Loucy (cell line): ENCODE measurements at regions not wholly inside any gene's neighbourhood (a gene's known extent, or its start where the extent isn't known, plus 50 kb on each side); places are given as distances from the start of the nearest gene placed in this dataset.

Source experiments
- H2AFZ ChIP-seq: fragments of 200-600 bp; sonication (generic); 2 replicates; pipeline ENCODE4 v1.6.0; 2016; ENCODE audit warnings: antibody characterized with exemption, mild to moderate bottlenecking, low read length, moderate library complexity
- H3F3A ChIP-seq: fragments of 200-600 bp; 2 replicates; pipeline ENCODE4 v1.6.0; 2016; ENCODE audit warnings: antibody characterized with exemption, low read depth, mild to moderate bottlenecking
- H3K27me3 ChIP-seq: fragments of 200-600 bp; sonication (generic); 2 replicates; pipeline ENCODE4 v1.6.1; 2014; ENCODE audit warnings: low read length, mild to moderate bottlenecking; ENCODE audit not compliant: insufficient read depth, poor library complexity, severe bottlenecking
- H3K36me3 ChIP-seq: fragments of 200-600 bp; sonication (generic); 2 replicates; pipeline ENCODE4 v1.6.1; 2016; ENCODE audit warnings: low read length; ENCODE audit not compliant: insufficient read depth
- H3K4me1 ChIP-seq: fragments of 200-600 bp; sonication (generic); 2 replicates; pipeline ENCODE4 v1.5.1; 2014; ENCODE audit warnings: low read length, mild to moderate bottlenecking; ENCODE audit not compliant: insufficient read depth, poor library complexity, severe bottlenecking
- H3K4me2 ChIP-seq: fragments of 200-600 bp; sonication (generic); 2 replicates; pipeline ENCODE4 v1.6.0; 2014; ENCODE audit warnings: antibody characterized with exemption, low read length, low read depth, mild to moderate bottlenecking; ENCODE audit not compliant: poor library complexity, severe bottlenecking
- H3K4me3 ChIP-seq: fragments of 200-600 bp; sonication (generic); 2 replicates; pipeline ENCODE4 v1.5.1; 2014; ENCODE audit warnings: low read length, mild to moderate bottlenecking, mixed read lengths; ENCODE audit not compliant: poor library complexity, severe bottlenecking
- H3K79me2 ChIP-seq: fragments of 200-600 bp; sonication (generic); 2 replicates; pipeline ENCODE4 v1.6.1; 2014; ENCODE audit warnings: low read length; ENCODE audit not compliant: insufficient read depth
- H3K9ac ChIP-seq: fragments of 200-600 bp; sonication (generic); 2 replicates; pipeline ENCODE4 v1.6.0; 2014; ENCODE audit warnings: mild to moderate bottlenecking, low read depth, low read length, moderate library complexity; ENCODE audit not compliant: poor library complexity, severe bottlenecking
- H3K9me2 ChIP-seq: fragments of 200-600 bp; sonication (generic); replicated peaks from 2 replicates; pipeline ENCODE4 v1.6.1; 2016; ENCODE audit warnings: low read depth, low read length, mixed read lengths
- H3K9me3 ChIP-seq: fragments of 200-600 bp; sonication (generic); 2 replicates; pipeline ENCODE4 v1.6.1; 2014; ENCODE audit warnings: mild to moderate bottlenecking, antibody characterized with exemption, low read length, low read depth; ENCODE audit not compliant: insufficient read depth
- H4K20me1 ChIP-seq: fragments of 200-600 bp; sonication (generic); 2 replicates; pipeline ENCODE4 v1.6.0; 2014; ENCODE audit warnings: antibody characterized with exemption, low read length, mild to moderate bottlenecking; ENCODE audit not compliant: insufficient read depth, poor library complexity, severe bottlenecking
- CTCF ChIP-seq: fragments of 200-600 bp; sonication (generic); conservative IDR thresholded peaks from 2 replicates; pipeline ENCODE4 v1.5.1; 2014; ENCODE audit warnings: mild to moderate bottlenecking, antibody characterized with exemption, low read length
- EZH2phosphoT487 ChIP-seq: fragments of 200-600 bp; IDR thresholded peaks from 2 replicates; pipeline ENCODE4 v1.6.1; 2018; ENCODE audit warnings: antibody characterized with exemption, mild to moderate bottlenecking, moderate library complexity, borderline replicate concordance

GRCh38 chr5:30341466-30341865, 852.0 kb upstream of the CDH6 start:
- Histone ChIP-seq H3K9ac (no peak overlapping the region), H3K36me3 (no peaks in the 10 kb centered on the region), H4K20me1 (no peaks in the 10 kb centered on the region), H3K9me2 (no peaks in the 10 kb centered on the region), H3K79me2 (no peaks in the 10 kb centered on the region), H3K4me3 (no peak overlapping the region), H3K4me1 (no peaks in the 10 kb centered on the region), H3F3A (no peaks in the 10 kb centered on the region), H3K9me3 (no peaks in the 10 kb centered on the region), H2AFZ (no peak overlapping the region), H3K4me2 (no peak overlapping the region), H3K27me3 (no peaks in the 10 kb centered on the region)
- TF ChIP-seq EZH2phosphoT487 (no peak), CTCF (no peak)

GRCh38 chr5:30337084-30337573, 856.4 kb upstream of the CDH6 start:
- H3K4me2 ChIP-seq: no peak overlapping the region
- H3K9me3 ChIP-seq: no peaks in the 10 kb centered on the region
- no peaks in the 10 kb centered on the region for H3F3A ChIP-seq
- H4K20me1 ChIP-seq: no peaks in the 10 kb centered on the region
- no peak overlapping the region for H2AFZ ChIP-seq
- H3K9ac ChIP-seq: no peak overlapping the region
- H3K4me3 ChIP-seq: no peak overlapping the region
- no peaks in the 10 kb centered on the region for H3K9me2 ChIP-seq
- TF ChIP-seq EZH2phosphoT487 (no peak), CTCF (no peak)
- no peaks in the 10 kb centered on the region for H3K79me2 ChIP-seq
- no peaks in the 10 kb centered on the region for H3K4me1 ChIP-seq
- H3K27me3 ChIP-seq: no peaks in the 10 kb centered on the region
- no peaks in the 10 kb centered on the region for H3K36me3 ChIP-seq

GRCh38 chr5:30331534-30331933, 862.0 kb upstream of the CDH6 start:
- H3K4me2 ChIP-seq: no peak overlapping the region
- H3K4me3 ChIP-seq: no peak overlapping the region
- H3F3A ChIP-seq: no peaks in the 10 kb centered on the region
- TF ChIP-seq CTCF: no peak
- no peak for TF ChIP-seq EZH2phosphoT487
- H3K79me2 ChIP-seq: no peaks in the 10 kb centered on the region
- H3K4me1 ChIP-seq: no peaks in the 10 kb centered on the region
- H4K20me1 ChIP-seq: no peaks in the 10 kb centered on the region
- H3K27me3 ChIP-seq: no peaks in the 10 kb centered on the region
- H3K9ac ChIP-seq: no peak overlapping the region
- H3K9me2 ChIP-seq: no peaks in the 10 kb centered on the region
- H3K36me3 ChIP-seq: no peaks in the 10 kb centered on the region
- H2AFZ ChIP-seq: no peak overlapping the region
- no peaks in the 10 kb centered on the region for H3K9me3 ChIP-seq
